Fibroblast of lung (primary cell): ENCODE measurements at regions not wholly inside any gene's neighbourhood (a gene's known extent, or its start where the extent isn't known, plus 50 kb on each side); places are given as distances from the start of the nearest gene placed in this dataset.

ENCODE experiments used
- CTCF ChIP-seq, 2 donors: IDR thresholded peaks in 1 of 2; conservative IDR thresholded peaks in 1 of 2; 1 replicate in 1 of 2; 2 replicates in 1 of 2; pipeline ENCODE4 v1.5.1; 2011 to 2012; ENCODE audit warnings: low read length in 2 of 2, control low read depth in 1 of 2, inconsistent platforms in 1 of 2, low read depth in 1 of 2, mild to moderate bottlenecking in 1 of 2
- EZH2 ChIP-seq: IDR thresholded peaks from 2 replicates; pipeline ENCODE4 v1.5.1; 2012; ENCODE audit warnings: low read length, control low read depth, mild to moderate bottlenecking; ENCODE audit errors: missing control alignments

GRCh38 chr13:58611117-58611516, 979.6 kb downstream of the PCDH17 start:
- TF ChIP-seq CTCF (conservative IDR thresholded peaks at IDR 0.05 in 1 of 2, IDR thresholded peaks at IDR 0.05 in 1 of 2; ENCODE audit: low read depth in 1 of 2, low read length in 2 of 2) (no peak), EZH2 (no peak)
